ENCODE measurements at regions not wholly inside any gene's neighbourhood (a gene's known extent, or its start where the extent isn't known, plus 50 kb on each side); places are given as distances from the start of the nearest gene placed in this dataset.

- H3K36me3 ChIP-seq: no peaks in the 10 kb centered on the region
- H3K27me3 ChIP-seq (replicated peaks): no peaks in the 10 kb centered on the region
- no peak overlapping the region for H3K4me3 ChIP-seq
- H3K4me1 ChIP-seq (replicated peaks): no peaks in the 10 kb centered on the region
- H3K27ac ChIP-seq: no peak overlapping the region
- H3K9me3 ChIP-seq (replicated peaks): no peaks in the 10 kb centered on the region
- no peak for DNase-seq (ENCODE audit: low read depth in 1 of 2, low spot score in 2 of 2)
Measured at GRCh38 chr13:88866195-88866594, 1195.0 kb downstream of the SLITRK5 start.

GRCh38 chr13:88883741-88884140 is 1212.6 kb downstream of the SLITRK5 start:
- Histone ChIP-seq H3K27me3 (replicated peaks) (no peaks in the 10 kb centered on the region), H3K36me3 (no peaks in the 10 kb centered on the region), H3K4me3 (no peak overlapping the region), H3K27ac (no peak overlapping the region), H3K9me3 (replicated peaks) (no peaks in the 10 kb centered on the region), H3K4me1 (replicated peaks) (no peaks in the 10 kb centered on the region)
- no peak for DNase-seq (ENCODE audit: low read depth in 1 of 2, low spot score in 2 of 2)

GRCh38 chr13:88887045-88887662 is 1216.0 kb downstream of the SLITRK5 start:
- Histone ChIP-seq H3K36me3 (no peaks in the 10 kb centered on the region), H3K27ac (no peak overlapping the region), H3K27me3 (replicated peaks) (no peaks in the 10 kb centered on the region), H3K4me3 (no peak overlapping the region), H3K4me1 (replicated peaks) (no peaks in the 10 kb centered on the region), H3K9me3 (replicated peaks) (no peaks in the 10 kb centered on the region)
- DNase-seq (ENCODE audit: low read depth in 1 of 2, low spot score in 2 of 2): no peak

GRCh38 chr13:88895261-88895941 is 1224.2 kb downstream of the SLITRK5 start:
- Histone ChIP-seq H3K36me3 (no peaks in the 10 kb centered on the region), H3K4me3 (no peak overlapping the region), H3K27me3 (replicated peaks) (no peaks in the 10 kb centered on the region), H3K27ac (no peak overlapping the region), H3K4me1 (replicated peaks) (no peaks in the 10 kb centered on the region), H3K9me3 (replicated peaks) (no peaks in the 10 kb centered on the region)
- no peak for DNase-seq (ENCODE audit: low read depth in 1 of 2, low spot score in 2 of 2)

- Histone ChIP-seq H3K9me3 (replicated peaks) (no peaks in the 10 kb centered on the region), H3K36me3 (no peaks in the 10 kb centered on the region), H3K4me3 (no peak overlapping the region), H3K4me1 (replicated peaks) (no peaks in the 10 kb centered on the region), H3K27ac (no peak overlapping the region), H3K27me3 (replicated peaks) (no peaks in the 10 kb centered on the region)
- DNase-seq (ENCODE audit: low read depth in 1 of 2, low spot score in 2 of 2): no peak
Measured at GRCh38 chr13:88896466-88896865, 1225.3 kb downstream of the SLITRK5 start.

- Histone ChIP-seq H3K4me1 (replicated peaks) (no peaks in the 10 kb centered on the region), H3K27ac (no peak overlapping the region), H3K4me3 (no peak overlapping the region), H3K36me3 (no peaks in the 10 kb centered on the region), H3K9me3 (replicated peaks) (no peaks in the 10 kb centered on the region), H3K27me3 (replicated peaks) (no peaks in the 10 kb centered on the region)
- no peak for DNase-seq (ENCODE audit: low read depth in 1 of 2, low spot score in 2 of 2)
Measured at GRCh38 chr13:88908961-88909441, 1237.8 kb downstream of the SLITRK5 start.

- H3K4me3 ChIP-seq: no peak overlapping the region
- H3K27me3 ChIP-seq (replicated peaks): no peaks in the 10 kb centered on the region
- no peaks in the 10 kb centered on the region for H3K4me1 ChIP-seq (replicated peaks)
- no peaks in the 10 kb centered on the region for H3K9me3 ChIP-seq (replicated peaks)
- DNase-seq (ENCODE audit: low read depth in 1 of 2, low spot score in 2 of 2): no peak
- H3K36me3 ChIP-seq: no peaks in the 10 kb centered on the region
- H3K27ac ChIP-seq: no peak overlapping the region
Measured at GRCh38 chr13:88919970-88920628, 1248.9 kb downstream of the SLITRK5 start.

GRCh38 chr13:88925954-88926353 is 1254.8 kb downstream of the SLITRK5 start:
- H3K9me3 ChIP-seq (replicated peaks): no peaks in the 10 kb centered on the region
- H3K4me1 ChIP-seq (replicated peaks): no peaks in the 10 kb centered on the region
- no peak for DNase-seq (ENCODE audit: low read depth in 1 of 2, low spot score in 2 of 2)
- H3K27me3 ChIP-seq (replicated peaks): no peaks in the 10 kb centered on the region
- no peak overlapping the region for H3K4me3 ChIP-seq
- H3K36me3 ChIP-seq: no peaks in the 10 kb centered on the region
- H3K27ac ChIP-seq: no peak overlapping the region

- Histone ChIP-seq H3K36me3 (no peaks in the 10 kb centered on the region), H3K4me1 (replicated peaks) (no peaks in the 10 kb centered on the region), H3K4me3 (no peak overlapping the region), H3K27ac (no peak overlapping the region), H3K9me3 (replicated peaks) (no peaks in the 10 kb centered on the region), H3K27me3 (replicated peaks) (no peaks in the 10 kb centered on the region)
- no peak for DNase-seq (ENCODE audit: low read depth in 1 of 2, low spot score in 2 of 2)
Measured at GRCh38 chr13:88926890-88927502, 1255.8 kb downstream of the SLITRK5 start.

- Histone ChIP-seq H3K36me3 (no peaks in the 10 kb centered on the region), H3K27me3 (replicated peaks) (no peaks in the 10 kb centered on the region), H3K4me1 (replicated peaks) (no peaks in the 10 kb centered on the region), H3K27ac (no peak overlapping the region), H3K9me3 (replicated peaks) (no peaks in the 10 kb centered on the region), H3K4me3 (no peak overlapping the region)
- DNase-seq (ENCODE audit: low read depth in 1 of 2, low spot score in 2 of 2): no peak
Measured at GRCh38 chr13:88932950-88933349, 1261.8 kb downstream of the SLITRK5 start.

GRCh38 chr13:88937384-88937783 is 1266.2 kb downstream of the SLITRK5 start:
- Histone ChIP-seq H3K36me3 (no peaks in the 10 kb centered on the region), H3K4me1 (replicated peaks) (no peaks in the 10 kb centered on the region), H3K27me3 (replicated peaks) (no peaks in the 10 kb centered on the region), H3K27ac (no peak overlapping the region), H3K4me3 (no peak overlapping the region), H3K9me3 (replicated peaks) (no peaks in the 10 kb centered on the region)
- DNase-seq (ENCODE audit: low read depth in 1 of 2, low spot score in 2 of 2): no peak

GRCh38 chr13:88945793-88946192 is 1274.6 kb downstream of the SLITRK5 start:
- H3K4me3 ChIP-seq: no peak overlapping the region
- no peak overlapping the region for H3K27ac ChIP-seq
- H3K9me3 ChIP-seq (replicated peaks): no peaks in the 10 kb centered on the region
- DNase-seq (ENCODE audit: low read depth in 1 of 2, low spot score in 2 of 2): no peak
- H3K4me1 ChIP-seq (replicated peaks): no peaks in the 10 kb centered on the region
- no peaks in the 10 kb centered on the region for H3K27me3 ChIP-seq (replicated peaks)
- H3K36me3 ChIP-seq: no peaks in the 10 kb centered on the region

GRCh38 chr13:88948501-88948900 is 1277.3 kb downstream of the SLITRK5 start:
- DNase-seq (ENCODE audit: low read depth in 1 of 2, low spot score in 2 of 2): no peak
- Histone ChIP-seq H3K4me3 (no peak overlapping the region), H3K27ac (no peak overlapping the region)

GRCh38 chr13:88958821-88959220 is 1287.7 kb downstream of the SLITRK5 start:
- Histone ChIP-seq H3K4me1 (replicated peaks) (no peaks in the 10 kb centered on the region), H3K27ac (no peak overlapping the region), H3K9me3 (replicated peaks) (no peaks in the 10 kb centered on the region), H3K27me3 (replicated peaks) (no peaks in the 10 kb centered on the region), H3K36me3 (no peaks in the 10 kb centered on the region), H3K4me3 (no peak overlapping the region)
- DNase-seq (ENCODE audit: low read depth in 1 of 2, low spot score in 2 of 2): no peak

More at GRCh38 chr13:88948501-88948900, 1277.3 kb downstream of the SLITRK5 start:
- H3K4me1 ChIP-seq (replicated peaks): no peaks in the 10 kb centered on the region
- H3K9me3 ChIP-seq (replicated peaks): no peaks in the 10 kb centered on the region
- H3K36me3 ChIP-seq: no peaks in the 10 kb centered on the region
- H3K27me3 ChIP-seq (replicated peaks): no peaks in the 10 kb centered on the region
